Kasumi-1 (cell line): ENCODE measurements at regions not wholly inside any gene's neighbourhood (a gene's known extent, or its start where the extent isn't known, plus 50 kb on each side); places are given as distances from the start of the nearest gene placed in this dataset.
"Not testable (repeated sequence)": the region's sequence is repeated elsewhere in the genome, so short reads cannot be mapped to it uniquely, and the experiment has no call there.

Experiments used
- DNase-seq, 2 experiments: peaks; one replicate each; lab custom pipeline; 2025; lab: John Stamatoyannopoulos, UW

- peak; percentile 20 to 29 for DNase-seq
These were observed 54.9 kb downstream of the UBQLN2 start for GRCh38 chrX:56618323-56618722.

GRCh38 chrX:56623316-56623715 lies 59.9 kb downstream of the UBQLN2 start:
- DNase-seq, result no peak

- not testable (repeated sequence) for DNase-seq
These were observed 71.6 kb downstream of the UBQLN2 start for GRCh38 chrX:56635060-56635459.

GRCh38 chrX:56661193-56661592 lies 67.8 kb upstream of the NBDY start:
- no peak for DNase-seq
